ENCODE measurements at regions not wholly inside any gene's neighbourhood (a gene's known extent, or its start where the extent isn't known, plus 50 kb on each side); places are given as distances from the start of the nearest gene placed in this dataset.

DNA sequence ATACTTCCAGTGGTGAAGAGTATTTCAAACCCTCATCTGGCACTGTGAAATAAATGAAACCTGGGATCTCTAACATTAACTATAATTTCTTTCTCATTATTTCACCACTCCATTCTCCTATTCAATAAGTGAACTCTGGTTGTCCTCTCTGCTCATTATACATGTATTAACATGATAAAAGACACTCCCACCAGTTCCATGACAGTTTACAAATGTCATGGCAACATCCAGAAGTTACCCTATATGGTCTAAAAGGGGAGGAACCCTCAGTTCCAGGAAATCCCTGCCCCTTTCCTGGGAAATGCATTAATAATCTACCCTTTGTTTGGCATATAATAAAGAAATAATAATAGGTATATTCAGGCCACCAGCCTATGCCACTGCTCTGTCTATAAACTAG is 62.7 kb upstream of the BRINP3 start:
- no peaks in the 10 kb centered on the region for H3K27me3 ChIP-seq (ENCODE audit: control insufficient read depth, insufficient read depth, low read length)

DNA sequence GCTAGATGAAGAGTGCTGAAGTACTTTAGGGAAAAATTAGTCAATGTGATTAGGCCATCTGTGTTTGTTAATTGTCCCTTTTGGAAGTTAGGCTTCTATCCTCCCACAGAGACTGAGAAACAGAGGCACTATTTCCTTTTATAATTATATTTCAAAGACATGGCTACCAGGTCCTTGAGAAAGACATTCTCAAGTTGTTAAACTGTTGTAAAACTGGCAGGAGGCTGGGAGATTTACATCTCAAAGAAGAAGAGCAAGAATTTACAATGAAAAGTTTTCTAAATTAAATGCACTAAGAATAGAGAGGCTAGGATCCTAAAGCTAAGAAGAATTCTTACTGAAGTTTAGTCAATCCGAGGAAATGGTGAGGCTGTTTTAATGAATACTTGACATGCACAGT is 74.0 kb upstream of the BRINP3 start:
- H3K36me3 ChIP-seq (replicated peaks; ENCODE audit: control insufficient read depth, insufficient read depth, low read length) = no peaks in the 10 kb centered on the region
- peaks cover 7% of the 10 kb centered on the region; the same call in 1 of the 2 replicates for H3K27me3 ChIP-seq (ENCODE audit: control insufficient read depth, insufficient read depth, low read length)
- DNase-seq = no peak
- no peak overlapping the region for H3K4me3 ChIP-seq (ENCODE audit: insufficient read depth, low read depth, low read length)

More for the DNA sequence above, 62.7 kb upstream of the BRINP3 start:
- DNase-seq = no peak
- Histone ChIP-seq H3K4me3 (ENCODE audit: insufficient read depth, low read depth, low read length) (no peak overlapping the region), H3K36me3 (replicated peaks; ENCODE audit: control insufficient read depth, insufficient read depth, low read length) (no peaks in the 10 kb centered on the region)

DNA sequence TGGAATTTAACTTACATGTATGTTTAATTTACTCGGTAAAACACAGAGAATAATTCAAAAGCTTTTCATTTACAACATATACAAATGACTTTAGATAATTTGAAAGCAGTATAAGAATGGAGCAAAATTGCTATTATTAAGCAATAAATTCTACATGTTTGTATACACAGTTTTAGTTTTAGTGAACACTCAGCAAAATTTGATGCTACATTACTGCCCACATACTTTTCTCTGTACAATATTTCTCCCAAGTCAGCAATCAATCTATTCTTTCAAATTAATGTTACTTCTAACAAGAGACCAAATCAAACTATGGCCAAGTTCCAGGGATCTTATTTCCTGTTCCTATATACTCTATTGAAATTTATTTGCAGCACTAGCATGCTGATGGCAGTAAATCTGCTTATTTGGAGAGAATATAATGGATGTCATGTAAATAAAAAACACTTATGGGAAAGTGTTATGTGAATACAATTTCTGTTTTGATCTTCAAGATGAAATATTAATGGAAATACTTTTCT is 82.6 kb upstream of the BRINP3 start:
- no peaks in the 10 kb centered on the region for H3K27me3 ChIP-seq (ENCODE audit: control insufficient read depth, insufficient read depth, low read length)
- DNase-seq = no peak
- no peak overlapping the region for H3K4me3 ChIP-seq (ENCODE audit: insufficient read depth, low read depth, low read length)

GRCh38 chr1:190563230-190563629 is 85.6 kb upstream of the BRINP3 start:
- Histone ChIP-seq H3K4me3 (ENCODE audit: insufficient read depth, low read depth, low read length) (no peak overlapping the region), H3K27me3 (ENCODE audit: control insufficient read depth, insufficient read depth, low read length) (no peaks in the 10 kb centered on the region), H3K36me3 (replicated peaks; ENCODE audit: control insufficient read depth, insufficient read depth, low read length) (no peaks in the 10 kb centered on the region)
- DNase-seq = no peak

More for the DNA sequence above, 82.6 kb upstream of the BRINP3 start:
- no peaks in the 10 kb centered on the region for H3K36me3 ChIP-seq (replicated peaks; ENCODE audit: control insufficient read depth, insufficient read depth, low read length)

DNA sequence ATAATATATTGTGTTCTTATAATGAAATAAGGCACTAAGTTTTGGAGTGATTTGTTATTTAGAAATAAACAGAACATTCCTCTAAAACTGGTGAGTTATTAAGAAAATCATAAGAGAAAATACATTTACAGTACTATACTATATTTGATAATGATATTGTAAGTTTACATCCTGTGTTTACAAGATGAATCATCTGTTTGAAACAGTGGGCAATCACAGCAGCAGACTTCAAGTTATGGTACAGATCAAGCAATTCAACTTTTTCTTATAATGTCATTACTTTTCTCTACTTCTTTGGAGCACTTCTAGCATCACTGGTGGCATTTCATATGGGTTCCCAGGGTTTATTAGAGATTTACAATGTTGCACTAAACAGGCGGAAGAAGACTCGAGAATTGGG is 86.5 kb upstream of the BRINP3 start:
- no peaks in the 10 kb centered on the region for H3K36me3 ChIP-seq (replicated peaks; ENCODE audit: control insufficient read depth, insufficient read depth, low read length)
- no peak for DNase-seq
- no peak overlapping the region for H3K4me3 ChIP-seq (ENCODE audit: insufficient read depth, low read depth, low read length)
- no peaks in the 10 kb centered on the region for H3K27me3 ChIP-seq (ENCODE audit: control insufficient read depth, insufficient read depth, low read length)

- DNase-seq = no peak
- no peaks in the 10 kb centered on the region for H3K27me3 ChIP-seq (ENCODE audit: control insufficient read depth, insufficient read depth, low read length)
- no peak overlapping the region for H3K4me3 ChIP-seq (ENCODE audit: insufficient read depth, low read depth, low read length)
- H3K36me3 ChIP-seq (replicated peaks; ENCODE audit: control insufficient read depth, insufficient read depth, low read length) = no peaks in the 10 kb centered on the region
Observed at GRCh38 chr1:190578017-190578416, 100.4 kb upstream of the BRINP3 start.

- Histone ChIP-seq H3K27me3 (ENCODE audit: control insufficient read depth, insufficient read depth, low read length) (no peaks in the 10 kb centered on the region), H3K36me3 (replicated peaks; ENCODE audit: control insufficient read depth, insufficient read depth, low read length) (no peaks in the 10 kb centered on the region), H3K4me3 (ENCODE audit: insufficient read depth, low read depth, low read length) (no peak overlapping the region)
- DNase-seq = no peak
Observed at GRCh38 chr1:190578526-190578925, 100.9 kb upstream of the BRINP3 start.

DNA sequence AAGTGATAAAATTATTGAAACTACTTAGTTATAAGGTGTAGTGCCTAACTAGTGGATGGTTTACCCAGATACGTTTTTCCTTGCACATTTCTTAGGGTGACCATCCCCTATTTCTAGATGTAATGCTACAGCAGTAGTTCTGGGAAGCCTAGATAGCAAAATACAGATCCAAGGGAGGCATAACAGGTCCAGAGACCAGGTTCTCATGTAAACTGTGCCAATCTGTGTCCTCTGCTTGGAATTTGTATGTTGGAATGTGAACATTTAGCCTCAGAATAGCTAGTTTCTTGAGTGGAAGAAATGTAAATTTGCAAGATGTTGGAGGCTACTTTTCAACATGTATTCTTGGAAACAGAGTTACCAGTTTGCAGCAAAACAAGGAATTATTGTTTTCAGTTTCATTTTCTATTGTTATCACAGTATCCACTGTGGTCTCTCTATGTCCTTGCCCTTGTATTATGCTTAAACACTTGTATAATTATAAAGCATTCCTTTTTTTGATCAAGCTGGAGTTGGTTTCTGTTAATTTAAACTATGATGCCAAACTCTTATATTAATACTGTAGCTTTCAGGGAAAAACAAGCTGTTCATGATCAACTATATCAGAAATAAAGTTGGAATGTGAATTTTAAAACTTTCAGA is 102.0 kb upstream of the BRINP3 start:
- no peak for DNase-seq
- H3K27me3 ChIP-seq (ENCODE audit: control insufficient read depth, insufficient read depth, low read length) = no peaks in the 10 kb centered on the region

GRCh38 chr1:190583862-190584261 is 106.2 kb upstream of the BRINP3 start:
- Histone ChIP-seq H3K27me3 (ENCODE audit: control insufficient read depth, insufficient read depth, low read length) (no peaks in the 10 kb centered on the region), H3K36me3 (replicated peaks; ENCODE audit: control insufficient read depth, insufficient read depth, low read length) (no peaks in the 10 kb centered on the region), H3K4me3 (ENCODE audit: insufficient read depth, low read depth, low read length) (no peak overlapping the region)
- DNase-seq = no peak

More for the DNA sequence above, 102.0 kb upstream of the BRINP3 start:
- H3K4me3 ChIP-seq (ENCODE audit: insufficient read depth, low read depth, low read length) = no peak overlapping the region
- no peaks in the 10 kb centered on the region for H3K36me3 ChIP-seq (replicated peaks; ENCODE audit: control insufficient read depth, insufficient read depth, low read length)

- no peak for DNase-seq
- H3K27me3 ChIP-seq (ENCODE audit: control insufficient read depth, insufficient read depth, low read length) = no peaks in the 10 kb centered on the region
- H3K36me3 ChIP-seq (replicated peaks; ENCODE audit: control insufficient read depth, insufficient read depth, low read length) = no peaks in the 10 kb centered on the region
- H3K4me3 ChIP-seq (ENCODE audit: insufficient read depth, low read depth, low read length) = no peak overlapping the region
Observed at GRCh38 chr1:190588424-190588823, 110.8 kb upstream of the BRINP3 start.

- Histone ChIP-seq H3K36me3 (replicated peaks; ENCODE audit: control insufficient read depth, insufficient read depth, low read length) (no peaks in the 10 kb centered on the region), H3K4me3 (ENCODE audit: insufficient read depth, low read depth, low read length) (no peak overlapping the region), H3K27me3 (ENCODE audit: control insufficient read depth, insufficient read depth, low read length) (peaks cover 3% of the 10 kb centered on the region; the same call in 1 of the 2 replicates)
- no peak for DNase-seq
Observed at GRCh38 chr1:190595438-190595837, 117.8 kb upstream of the BRINP3 start.

- Histone ChIP-seq H3K27me3 (ENCODE audit: control insufficient read depth, insufficient read depth, low read length) (peaks cover 3% of the 10 kb centered on the region; the same call in 1 of the 2 replicates), H3K4me3 (ENCODE audit: insufficient read depth, low read depth, low read length) (no peak overlapping the region), H3K36me3 (replicated peaks; ENCODE audit: control insufficient read depth, insufficient read depth, low read length) (no peaks in the 10 kb centered on the region)
- no peak for DNase-seq
Observed at GRCh38 chr1:190597294-190597693, 119.6 kb upstream of the BRINP3 start.

DNA sequence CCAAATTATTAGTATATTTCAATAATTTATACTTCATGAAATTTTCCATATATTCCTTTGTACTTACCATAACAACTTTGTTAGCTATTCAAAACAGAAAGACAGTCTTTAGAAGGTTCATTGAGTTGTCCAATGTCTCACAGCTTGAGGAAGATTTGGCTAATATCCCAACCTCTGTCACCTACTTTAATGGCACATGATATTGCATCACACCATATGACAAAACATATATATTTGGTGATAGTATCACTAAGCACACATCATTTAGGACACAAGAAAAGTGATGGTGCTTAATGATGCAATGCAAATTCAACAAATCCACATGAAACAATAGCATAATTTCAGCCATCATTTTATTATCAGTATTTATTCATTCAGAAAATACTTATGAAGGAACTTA is 122.0 kb upstream of the BRINP3 start:
- no peak for DNase-seq
- Histone ChIP-seq H3K4me3 (ENCODE audit: insufficient read depth, low read depth, low read length) (no peak overlapping the region), H3K36me3 (replicated peaks; ENCODE audit: control insufficient read depth, insufficient read depth, low read length) (no peaks in the 10 kb centered on the region), H3K27me3 (ENCODE audit: control insufficient read depth, insufficient read depth, low read length) (0 out of 2 replicates have a peak, but pooled peaks cover 2% of the 10 kb centered on the region)

DNA sequence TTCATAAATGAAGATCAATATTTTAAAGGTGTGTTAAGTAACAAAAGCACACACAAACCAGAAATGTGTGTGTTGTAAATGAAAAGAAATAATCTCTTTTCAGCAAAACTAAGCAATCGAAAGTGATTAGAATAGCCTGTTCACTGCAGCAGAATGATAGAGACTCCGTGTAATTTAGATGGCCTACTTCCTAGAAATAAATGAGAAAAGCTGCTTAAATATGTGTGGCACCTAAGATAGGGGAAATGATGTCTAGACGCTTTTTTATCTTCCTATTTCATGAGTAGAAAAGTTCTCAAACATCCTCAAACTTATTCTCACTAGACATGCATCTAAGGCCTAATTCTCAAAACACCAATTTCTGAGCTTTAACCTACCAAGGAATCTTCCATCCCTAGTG is 124.7 kb upstream of the BRINP3 start:
- Histone ChIP-seq H3K27me3 (ENCODE audit: control insufficient read depth, insufficient read depth, low read length) (no peaks in the 10 kb centered on the region), H3K4me3 (ENCODE audit: insufficient read depth, low read depth, low read length) (no peak overlapping the region), H3K36me3 (replicated peaks; ENCODE audit: control insufficient read depth, insufficient read depth, low read length) (no peaks in the 10 kb centered on the region)
- DNase-seq = no peak

DNA sequence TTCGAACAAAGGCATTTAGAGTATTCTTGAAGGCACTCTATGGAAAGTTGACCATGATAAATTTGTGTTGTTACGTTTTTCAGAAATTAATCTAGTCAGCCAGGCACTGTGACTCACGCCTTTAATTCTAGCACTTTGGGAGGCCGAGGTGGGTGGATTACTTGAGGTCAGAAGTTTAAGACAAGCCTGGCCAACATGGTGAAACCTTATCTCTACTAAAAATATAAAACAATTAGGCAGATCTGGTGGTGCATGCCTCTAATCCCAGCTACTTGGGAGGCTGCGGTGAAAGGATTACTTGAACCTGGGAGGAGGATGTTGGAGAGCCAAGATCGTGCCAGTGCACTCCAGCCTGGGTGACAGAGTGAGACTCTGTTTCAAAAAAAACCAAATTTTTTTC is 130.6 kb upstream of the BRINP3 start:
- Histone ChIP-seq H3K27me3 (ENCODE audit: control insufficient read depth, insufficient read depth, low read length) (no peaks in the 10 kb centered on the region), H3K36me3 (replicated peaks; ENCODE audit: control insufficient read depth, insufficient read depth, low read length) (no peaks in the 10 kb centered on the region), H3K4me3 (ENCODE audit: insufficient read depth, low read depth, low read length) (no peak overlapping the region)
- no peak for DNase-seq

GRCh38 chr1:190615818-190616217 is 138.2 kb upstream of the BRINP3 start:
- DNase-seq = no peak
- Histone ChIP-seq H3K27me3 (ENCODE audit: control insufficient read depth, insufficient read depth, low read length) (no peaks in the 10 kb centered on the region), H3K36me3 (replicated peaks; ENCODE audit: control insufficient read depth, insufficient read depth, low read length) (no peaks in the 10 kb centered on the region)

More at GRCh38 chr1:190615818-190616217, 138.2 kb upstream of the BRINP3 start:
- H3K4me3 ChIP-seq (ENCODE audit: insufficient read depth, low read depth, low read length) = no peak overlapping the region

Measured in H7 (cell line).